Vagina (tissue), 2 donors: ENCODE measurements at regions not wholly inside any gene's neighbourhood (a gene's known extent, or its start where the extent isn't known, plus 50 kb on each side); places are given as distances from the start of the nearest gene placed in this dataset.

ENCODE experiments used
- DNase-seq, 2 donors: peaks; one replicate each; pipeline ENCODE4 v3.0.0-alpha.2; 2017; ENCODE audit errors: extremely low spot score in 2 of 2
- H3K27ac ChIP-seq: fragments of 200-600 bp; sonication (generic); one replicate; pipeline ENCODE4 v1.5.1; 2019
- H3K27me3 ChIP-seq: fragments of 200-600 bp; sonication (generic); one replicate; pipeline ENCODE4 v1.5.1; 2019
- H3K36me3 ChIP-seq, 2 donors: fragments of 200-600 bp; sonication (generic); one replicate each; pipeline ENCODE4 v1.5.1; 2017 to 2019
- H3K4me1 ChIP-seq: fragments of 200-600 bp; sonication (generic); one replicate; pipeline ENCODE4 v1.5.1; 2019
- H3K4me3 ChIP-seq, 2 donors: fragments of 200-600 bp; sonication (generic); 1 replicate in 1 of 2; 2 replicates in 1 of 2; pipeline ENCODE4 v1.5.1; 2016 to 2019
- H3K9me3 ChIP-seq: fragments of 200-600 bp; sonication (generic); one replicate; pipeline ENCODE4 v1.5.1; 2019
- CTCF ChIP-seq, 3 experiments: fragments of 450-650 bp in 2 of 3; fragments of 200-600 bp in 1 of 3; sonication (generic) in 1 of 3; IDR thresholded peaks; one replicate each; pipeline ENCODE4 v1.5.1; 2017 to 2019; ENCODE audit warnings: antibody characterized with exemption in 3 of 3, mild to moderate bottlenecking in 2 of 3, moderate library complexity in 2 of 3
- POLR2A ChIP-seq, 2 donors: fragments of 450-650 bp; IDR thresholded peaks; one replicate each; pipeline ENCODE4 v1.6.1; 2017; ENCODE audit warnings: antibody characterized with exemption in 2 of 2, mild to moderate bottlenecking in 2 of 2, moderate library complexity in 2 of 2
- POLR2AphosphoS5 ChIP-seq, 2 donors: sonication (generic); formaldehyde crosslinking; IDR thresholded peaks; one replicate each; pipeline ENCODE4 v1.9.0; 2017; ENCODE audit warnings: antibody characterized with exemption in 2 of 2, mild to moderate bottlenecking in 2 of 2, low read depth in 1 of 2; ENCODE audit not compliant: insufficient read depth in 1 of 2
- intact Hi-C: fragments of 100-400 bp; cut with DNase I; formaldehyde crosslinking; loops from one replicate; pipeline ENCODE4 v1.15.1; 2023

GRCh38 chr6:26270903-26271667 is 93.9 kb upstream of the BTN3A2 start:
- Histone ChIP-seq H3K9me3 (no peaks in the 10 kb centered on the region), H3K36me3 (no peaks in the 10 kb centered on the region), H3K27me3 (no peaks in the 10 kb centered on the region), H3K4me3 (peak overlapping the region; percentile 47 to 49), H3K4me1 (peaks cover 16% of the 10 kb centered on the region), H3K27ac (peak overlapping the region; percentile 70)
- TF ChIP-seq POLR2A (IDR thresholded peaks at IDR 0.05) (no peak), POLR2AphosphoS5 (IDR thresholded peaks at IDR 0.05; ENCODE audit: insufficient read depth in 1 of 2, low read depth in 1 of 2) (peak; percentile 62 to 73)
- DNase-seq: no peak
- intact Hi-C loops: no loop called here

- no peaks in the 10 kb centered on the region for H3K9me3 ChIP-seq
- H3K4me1 ChIP-seq: peaks cover 16% of the 10 kb centered on the region
- DNase-seq: no peak
- peak overlapping the region; percentile 70 for H3K27ac ChIP-seq
- TF ChIP-seq CTCF (IDR thresholded peaks at IDR 0.05) (no peak), POLR2AphosphoS5 (IDR thresholded peaks at IDR 0.05; ENCODE audit: insufficient read depth in 1 of 2, low read depth in 1 of 2) (no peak), POLR2A (IDR thresholded peaks at IDR 0.05) (no peak)
- H3K4me3 ChIP-seq: peak overlapping the region; percentile 47 to 49
- no peaks in the 10 kb centered on the region for H3K36me3 ChIP-seq
- no peaks in the 10 kb centered on the region for H3K27me3 ChIP-seq
- intact Hi-C loops: no loop called here
Measured at GRCh38 chr6:26271668-26272024, 93.4 kb upstream of the BTN3A2 start.

- intact Hi-C loops: no loop called here
- no peaks in the 10 kb centered on the region for H3K27me3 ChIP-seq
- TF ChIP-seq POLR2A (IDR thresholded peaks at IDR 0.05): no peak
- no peak for TF ChIP-seq CTCF (IDR thresholded peaks at IDR 0.05)
- TF ChIP-seq POLR2AphosphoS5 (IDR thresholded peaks at IDR 0.05; ENCODE audit: insufficient read depth in 1 of 2, low read depth in 1 of 2): no peak
Measured at GRCh38 chr6:26272171-26272637, 92.8 kb upstream of the BTN3A2 start.

GRCh38 chr6:26273673-26274588 is 91.1 kb upstream of the BTN3A2 start:
- Histone ChIP-seq H3K27ac (peak overlapping the region; percentile 72), H3K27me3 (no peaks in the 10 kb centered on the region), H3K4me1 (peaks cover 16% of the 10 kb centered on the region), H3K4me3 (peak overlapping the region; percentile 49 to 56), H3K9me3 (no peaks in the 10 kb centered on the region), H3K36me3 (no peaks in the 10 kb centered on the region)
- no peak for DNase-seq
- TF ChIP-seq CTCF (IDR thresholded peaks at IDR 0.05): no peak
- TF ChIP-seq POLR2A (IDR thresholded peaks at IDR 0.05): no peak
- no peak for TF ChIP-seq POLR2AphosphoS5 (IDR thresholded peaks at IDR 0.05; ENCODE audit: insufficient read depth in 1 of 2, low read depth in 1 of 2)
- intact Hi-C loops: no loop called here

More at GRCh38 chr6:26272171-26272637, 92.8 kb upstream of the BTN3A2 start:
- peak in 1 of 2 donors; percentile 89 for DNase-seq
- Histone ChIP-seq H3K9me3 (no peaks in the 10 kb centered on the region), H3K27ac (peak overlapping the region; percentile 70), H3K4me3 (peak overlapping the region; percentile 47 to 49), H3K4me1 (peaks cover 16% of the 10 kb centered on the region), H3K36me3 (no peaks in the 10 kb centered on the region)

- Histone ChIP-seq H3K9me3 (no peaks in the 10 kb centered on the region), H3K27me3 (no peaks in the 10 kb centered on the region), H3K27ac (no peak overlapping the region), H3K4me3 (no peak overlapping the region), H3K36me3 (no peaks in the 10 kb centered on the region), H3K4me1 (peaks cover 16% of the 10 kb centered on the region)
- no peak for DNase-seq
- intact Hi-C loops: no loop called here
- TF ChIP-seq CTCF (IDR thresholded peaks at IDR 0.05): no peak
- no peak for TF ChIP-seq POLR2AphosphoS5 (IDR thresholded peaks at IDR 0.05; ENCODE audit: insufficient read depth in 1 of 2, low read depth in 1 of 2)
- no peak for TF ChIP-seq POLR2A (IDR thresholded peaks at IDR 0.05)
Measured at GRCh38 chr6:26275663-26276062, 89.3 kb upstream of the BTN3A2 start.
